Suprapubic skin (tissue), 4 donors: ENCODE measurements at regions not wholly inside any gene's neighbourhood (a gene's known extent, or its start where the extent isn't known, plus 50 kb on each side); places are given as distances from the start of the nearest gene placed in this dataset.

Experiments
- DNase-seq, 2 donors: peaks; one replicate each; pipeline ENCODE4 v3.0.0-alpha.2; 2019; ENCODE audit warnings: low spot score in 2 of 2
- H3K27ac ChIP-seq: fragments of 200-600 bp; sonication (generic); one replicate; pipeline ENCODE4 v1.5.1; 2019
- H3K27me3 ChIP-seq: fragments of 200-600 bp; sonication (generic); one replicate; pipeline ENCODE4 v1.5.1; 2019
- H3K36me3 ChIP-seq: fragments of 200-600 bp; sonication (generic); one replicate; pipeline ENCODE4 v1.5.1; 2019
- H3K4me1 ChIP-seq: fragments of 200-600 bp; sonication (generic); one replicate; pipeline ENCODE4 v1.5.1; 2019
- H3K4me3 ChIP-seq: fragments of 200-600 bp; sonication (generic); one replicate; pipeline ENCODE4 v1.5.1; 2019; ENCODE audit warnings: mild to moderate bottlenecking
- H3K9me3 ChIP-seq: fragments of 200-600 bp; sonication (generic); one replicate; pipeline ENCODE4 v1.5.1; 2019
- EP300 ChIP-seq: sonication (generic); formaldehyde crosslinking; IDR thresholded peaks from one replicate; pipeline ENCODE4 v1.6.1; 2017; ENCODE audit warnings: antibody characterized with exemption
- POLR2A ChIP-seq, 2 donors: fragments of 450-650 bp; IDR thresholded peaks; one replicate each; pipeline ENCODE4 v1.6.1; 2017; ENCODE audit warnings: antibody characterized with exemption in 2 of 2, mild to moderate bottlenecking in 2 of 2, moderate library complexity in 2 of 2
- POLR2AphosphoS5 ChIP-seq, 3 donors: sonication (generic); formaldehyde crosslinking; IDR thresholded peaks; one replicate each; pipeline ENCODE4 v1.6.1; 2017; ENCODE audit warnings: antibody characterized with exemption in 3 of 3
- WGBS: methylation state at CpG from one replicate; pipeline ENCODE4 v1.1.5; 2018; 5-methylcytosine and 5-hydroxymethylcytosine counted together
- TF ChIP-seq, protein P1 (sequence below), 2 donors: fragments of 200-600 bp in 1 of 2; fragments of 450-650 bp in 1 of 2; sonication (generic) in 1 of 2; IDR thresholded peaks; one replicate each; pipeline ENCODE4 v1.5.1; 2016 to 2019; ENCODE audit warnings: antibody characterized with exemption in 2 of 2, mild to moderate bottlenecking in 1 of 2, moderate library complexity in 1 of 2

DNA sequence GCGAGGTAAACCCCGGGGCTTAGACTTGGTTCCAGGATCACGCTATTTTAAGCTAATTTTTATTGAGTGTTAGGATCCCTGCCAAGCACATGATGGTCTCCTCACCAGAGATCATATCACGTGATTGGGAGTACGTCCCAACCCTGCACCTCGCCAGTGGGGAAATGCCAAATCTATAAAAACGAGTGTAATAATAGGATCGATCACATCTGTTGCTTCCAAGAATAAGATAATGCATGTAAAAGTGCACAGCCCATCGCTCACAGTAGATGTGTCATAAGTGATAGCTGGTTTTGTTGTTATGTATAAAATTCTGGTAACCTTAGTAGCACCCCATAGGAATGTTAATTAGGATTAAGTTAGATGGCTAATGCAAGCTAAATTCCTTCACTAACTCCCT lies 581.0 kb upstream of the TMEM132C start:
- H3K36me3 ChIP-seq, result no peaks in the 10 kb centered on the region
- DNase-seq, result no peak
- H3K9me3 ChIP-seq, result no peaks in the 10 kb centered on the region
- H3K4me3 ChIP-seq, result no peak overlapping the region
- H3K27ac ChIP-seq, result no peak overlapping the region
- no peak for TF ChIP-seq POLR2AphosphoS5 (IDR thresholded peaks at IDR 0.05)
- no peak for TF ChIP-seq EP300
- no peaks in the 10 kb centered on the region for H3K27me3 ChIP-seq
- no peaks in the 10 kb centered on the region for H3K4me1 ChIP-seq
- 60% methylated on average over 9 of the region's 9 CpGs for WGBS

DNA sequence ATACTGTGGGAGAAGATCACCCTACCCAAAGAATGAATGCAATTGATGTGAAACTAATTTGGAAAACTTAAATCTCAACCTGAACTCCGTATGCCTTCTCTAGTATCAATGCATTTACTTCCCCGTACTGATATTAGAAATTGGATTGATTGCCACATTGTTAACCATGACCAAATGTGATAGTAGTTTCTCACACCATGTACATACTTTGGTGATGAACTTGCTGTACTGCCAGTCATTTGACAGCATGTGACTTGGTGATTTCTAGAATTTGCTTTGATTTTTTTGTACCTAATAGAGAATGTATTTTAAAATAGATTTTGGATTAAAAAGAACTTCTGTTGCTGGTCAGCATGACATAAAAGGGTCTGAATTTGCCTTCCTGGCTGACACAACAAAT lies 579.8 kb upstream of the TMEM132C start:
- Histone ChIP-seq H3K9me3 (no peaks in the 10 kb centered on the region), H3K27me3 (no peaks in the 10 kb centered on the region), H3K27ac (no peak overlapping the region), H3K4me1 (no peaks in the 10 kb centered on the region), H3K4me3 (no peak overlapping the region), H3K36me3 (no peaks in the 10 kb centered on the region)
- 81% methylated on average over 2 of the region's 2 CpGs for WGBS
- no peak for DNase-seq
- TF ChIP-seq EP300, result no peak
- no peak for TF ChIP-seq POLR2A (IDR thresholded peaks at IDR 0.05)
- TF ChIP-seq, protein P1, sequence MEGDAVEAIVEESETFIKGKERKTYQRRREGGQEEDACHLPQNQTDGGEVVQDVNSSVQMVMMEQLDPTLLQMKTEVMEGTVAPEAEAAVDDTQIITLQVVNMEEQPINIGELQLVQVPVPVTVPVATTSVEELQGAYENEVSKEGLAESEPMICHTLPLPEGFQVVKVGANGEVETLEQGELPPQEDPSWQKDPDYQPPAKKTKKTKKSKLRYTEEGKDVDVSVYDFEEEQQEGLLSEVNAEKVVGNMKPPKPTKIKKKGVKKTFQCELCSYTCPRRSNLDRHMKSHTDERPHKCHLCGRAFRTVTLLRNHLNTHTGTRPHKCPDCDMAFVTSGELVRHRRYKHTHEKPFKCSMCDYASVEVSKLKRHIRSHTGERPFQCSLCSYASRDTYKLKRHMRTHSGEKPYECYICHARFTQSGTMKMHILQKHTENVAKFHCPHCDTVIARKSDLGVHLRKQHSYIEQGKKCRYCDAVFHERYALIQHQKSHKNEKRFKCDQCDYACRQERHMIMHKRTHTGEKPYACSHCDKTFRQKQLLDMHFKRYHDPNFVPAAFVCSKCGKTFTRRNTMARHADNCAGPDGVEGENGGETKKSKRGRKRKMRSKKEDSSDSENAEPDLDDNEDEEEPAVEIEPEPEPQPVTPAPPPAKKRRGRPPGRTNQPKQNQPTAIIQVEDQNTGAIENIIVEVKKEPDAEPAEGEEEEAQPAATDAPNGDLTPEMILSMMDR (IDR thresholded peaks at IDR 0.05), result no peak
- no peak for TF ChIP-seq POLR2AphosphoS5 (IDR thresholded peaks at IDR 0.05)

DNA sequence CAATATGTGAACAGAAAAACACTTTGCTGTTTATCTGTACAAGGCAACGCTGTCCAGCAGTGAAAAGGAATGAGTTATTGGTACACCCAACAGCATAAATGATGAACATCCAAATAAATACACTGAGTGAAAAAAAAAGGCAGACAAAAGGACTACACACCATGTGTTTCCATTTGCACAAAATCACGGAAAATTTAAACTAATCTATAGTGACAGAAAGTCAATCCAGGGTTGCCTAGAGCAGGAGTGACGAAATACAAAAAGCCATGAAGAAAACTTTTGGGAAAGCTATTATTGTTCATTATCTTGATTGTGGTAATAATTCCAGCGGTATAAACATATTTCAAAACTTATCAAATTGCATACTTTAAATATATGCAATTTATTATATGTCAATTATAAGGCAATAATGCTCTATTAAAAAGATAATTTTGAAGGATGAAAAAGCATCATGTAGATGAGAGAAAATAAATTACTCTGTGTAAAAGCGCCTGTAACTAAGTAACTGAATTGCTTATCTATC lies 578.0 kb upstream of the TMEM132C start:
- Histone ChIP-seq H3K27me3 (no peaks in the 10 kb centered on the region), H3K4me3 (no peak overlapping the region), H3K36me3 (no peaks in the 10 kb centered on the region), H3K27ac (no peak overlapping the region), H3K4me1 (no peaks in the 10 kb centered on the region), H3K9me3 (no peaks in the 10 kb centered on the region)
- TF ChIP-seq EP300 (no peak), POLR2AphosphoS5 (IDR thresholded peaks at IDR 0.05) (no peak), POLR2A (IDR thresholded peaks at IDR 0.05) (no peak)
- TF ChIP-seq, protein P1 (IDR thresholded peaks at IDR 0.05), result no peak
- WGBS, result 78% methylated on average over 5 of the region's 5 CpGs
- DNase-seq, result no peak

DNA sequence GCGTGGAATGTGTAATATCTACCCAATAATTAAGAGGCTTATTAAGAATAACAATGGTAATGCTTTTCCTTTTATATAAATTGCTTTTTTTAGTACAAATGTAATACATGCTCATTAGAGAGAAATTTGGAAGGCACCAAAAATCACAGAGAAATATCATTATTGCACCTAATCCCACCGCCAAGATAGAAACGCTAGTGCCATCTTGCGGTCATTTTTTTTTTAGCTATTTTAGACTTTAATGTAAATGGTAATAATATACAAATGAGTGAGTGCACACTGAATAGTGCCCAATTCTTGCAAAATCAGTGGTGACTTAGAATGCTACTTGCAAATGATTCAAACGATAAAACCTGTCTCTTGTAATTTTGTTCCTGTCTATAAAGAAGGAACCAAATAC lies 576.8 kb upstream of the TMEM132C start:
- no peaks in the 10 kb centered on the region for H3K27me3 ChIP-seq
- no peaks in the 10 kb centered on the region for H3K4me1 ChIP-seq
- H3K4me3 ChIP-seq, result no peak overlapping the region
- TF ChIP-seq POLR2A (IDR thresholded peaks at IDR 0.05), result no peak
- no peak for TF ChIP-seq EP300
- no peak for TF ChIP-seq POLR2AphosphoS5 (IDR thresholded peaks at IDR 0.05)
- TF ChIP-seq, protein P1 (IDR thresholded peaks at IDR 0.05), result no peak
- WGBS, result 64% methylated on average over 5 of the region's 5 CpGs
- no peaks in the 10 kb centered on the region for H3K9me3 ChIP-seq
- no peak for DNase-seq
- no peak overlapping the region for H3K27ac ChIP-seq
- no peaks in the 10 kb centered on the region for H3K36me3 ChIP-seq

DNA sequence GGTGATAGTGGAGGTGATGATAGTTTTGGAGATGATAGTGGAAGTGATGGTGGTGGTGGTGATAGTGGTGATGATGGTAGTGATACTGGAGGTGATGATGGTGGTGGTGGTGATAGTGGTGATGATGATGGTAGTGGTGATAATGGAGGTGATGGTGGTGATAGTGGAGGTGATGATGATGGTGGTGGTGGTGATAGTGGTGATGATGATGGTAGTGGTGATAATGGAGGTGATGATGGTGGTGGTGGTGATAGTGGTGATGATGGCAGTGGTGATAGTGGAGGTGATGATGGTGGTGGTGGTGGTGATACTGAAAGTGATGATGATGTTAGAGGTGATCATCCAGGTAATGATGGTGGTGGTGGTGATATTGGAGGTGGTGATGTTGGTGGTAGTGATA lies 570.0 kb upstream of the TMEM132C start:
- Histone ChIP-seq H3K9me3 (peaks cover 4% of the 10 kb centered on the region), H3K27ac (no peak overlapping the region), H3K4me3 (no peak overlapping the region), H3K4me1 (no peaks in the 10 kb centered on the region), H3K27me3 (no peaks in the 10 kb centered on the region), H3K36me3 (no peaks in the 10 kb centered on the region)
- DNase-seq, result no peak
- TF ChIP-seq POLR2AphosphoS5 (IDR thresholded peaks at IDR 0.05) (no peak), POLR2A (IDR thresholded peaks at IDR 0.05) (no peak), EP300 (no peak)
- TF ChIP-seq, protein P1 (IDR thresholded peaks at IDR 0.05), result no peak

DNA sequence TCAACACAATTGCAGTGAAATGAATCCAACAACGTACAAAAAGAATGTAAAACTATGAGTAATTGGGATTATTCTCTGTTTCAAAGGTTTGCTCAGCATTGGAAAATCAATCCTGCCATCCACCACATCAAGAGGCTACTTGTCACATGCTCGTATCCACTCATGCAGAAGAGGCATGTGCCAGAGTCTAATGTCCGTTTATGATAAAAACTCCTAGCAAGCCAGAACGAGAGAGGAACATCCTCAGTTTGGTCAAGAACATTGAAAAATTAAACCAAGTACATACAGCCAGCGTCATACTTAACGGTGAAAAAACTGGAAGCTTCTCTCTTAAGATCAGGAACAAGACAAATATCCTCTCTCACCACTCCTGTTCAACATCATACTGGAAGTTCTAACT lies 563.9 kb upstream of the TMEM132C start:
- Histone ChIP-seq H3K36me3 (no peaks in the 10 kb centered on the region), H3K4me3 (no peak overlapping the region), H3K4me1 (no peaks in the 10 kb centered on the region), H3K27ac (no peak overlapping the region), H3K27me3 (no peaks in the 10 kb centered on the region), H3K9me3 (peaks cover 4% of the 10 kb centered on the region)
- DNase-seq, result no peak
- 73% methylated on average over 6 of the region's 6 CpGs for WGBS
- TF ChIP-seq EP300, result no peak
- TF ChIP-seq POLR2A (IDR thresholded peaks at IDR 0.05), result no peak
- TF ChIP-seq, protein P1 (IDR thresholded peaks at IDR 0.05), result no peak
- TF ChIP-seq POLR2AphosphoS5 (IDR thresholded peaks at IDR 0.05), result no peak
